M059J (cell line): ENCODE measurements at regions not wholly inside any gene's neighbourhood (a gene's known extent, or its start where the extent isn't known, plus 50 kb on each side); places are given as distances from the start of the nearest gene placed in this dataset.

Experiments used
- DNase-seq: peaks from one replicate; pipeline ENCODE4 v3.0.0-alpha.2; 2012; ENCODE audit warnings: low read depth

- DNase-seq, result no peak
These were observed 1383.7 kb downstream of the C4orf33 start for GRCh38 chr4:130479674-130480073.

DNA sequence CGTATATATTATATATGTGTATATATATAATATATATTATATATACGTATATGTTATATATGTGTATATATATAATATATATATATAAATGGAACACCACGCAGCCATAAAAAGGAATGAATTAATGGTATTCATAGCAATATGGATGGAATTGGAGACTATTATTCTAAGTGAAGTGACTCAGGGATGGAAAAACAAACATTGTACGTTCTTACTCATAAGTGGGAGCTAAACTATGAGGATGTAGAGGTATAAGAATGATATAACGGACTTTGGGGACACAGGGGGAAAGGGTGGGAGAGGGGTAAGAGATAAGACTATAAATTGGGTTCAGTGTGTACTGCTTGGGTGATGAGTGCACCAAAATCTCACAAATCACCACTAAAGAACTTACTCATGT is 1388.9 kb downstream of the C4orf33 start:
- DNase-seq, result no peak

GRCh38 chr4:130485371-130485770 is 1389.4 kb downstream of the C4orf33 start:
- no peak for DNase-seq

DNA sequence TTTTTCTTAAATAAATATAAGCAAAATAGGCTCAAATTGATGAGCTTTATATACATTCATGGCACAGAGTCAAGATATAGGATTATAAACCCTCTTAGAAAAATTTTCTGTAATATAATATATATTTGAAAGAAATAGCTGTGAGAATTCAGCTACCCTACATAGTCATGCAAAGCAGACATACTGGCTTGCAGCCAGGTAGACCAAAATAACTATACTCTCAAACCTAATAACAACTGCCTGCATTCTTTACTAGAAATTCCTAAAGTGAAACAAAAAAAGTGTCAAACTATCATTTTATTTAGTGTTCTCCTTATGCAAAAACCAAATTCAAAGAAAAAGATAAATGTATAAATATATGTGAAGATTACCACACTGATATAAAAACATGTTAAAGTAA is 1390.2 kb downstream of the C4orf33 start:
- DNase-seq, result no peak

DNA sequence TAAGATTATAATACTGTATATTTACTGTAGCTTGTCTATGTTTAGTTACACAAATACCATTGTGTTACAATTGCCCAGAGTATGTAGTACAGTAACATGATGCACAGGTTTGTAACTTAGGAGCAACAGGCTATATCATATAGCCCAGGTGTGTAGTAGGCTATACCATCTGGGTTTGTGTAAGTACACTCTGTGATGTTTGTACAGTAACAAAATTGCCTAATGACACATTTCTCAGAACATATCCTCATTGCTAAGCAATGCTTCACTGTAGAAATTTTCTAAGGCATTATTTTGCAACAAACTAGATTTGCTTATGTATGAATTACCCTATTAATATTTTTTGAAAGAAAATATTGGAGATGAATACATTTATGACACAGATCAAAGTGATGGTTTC is 1390.9 kb downstream of the C4orf33 start:
- no peak for DNase-seq

DNA sequence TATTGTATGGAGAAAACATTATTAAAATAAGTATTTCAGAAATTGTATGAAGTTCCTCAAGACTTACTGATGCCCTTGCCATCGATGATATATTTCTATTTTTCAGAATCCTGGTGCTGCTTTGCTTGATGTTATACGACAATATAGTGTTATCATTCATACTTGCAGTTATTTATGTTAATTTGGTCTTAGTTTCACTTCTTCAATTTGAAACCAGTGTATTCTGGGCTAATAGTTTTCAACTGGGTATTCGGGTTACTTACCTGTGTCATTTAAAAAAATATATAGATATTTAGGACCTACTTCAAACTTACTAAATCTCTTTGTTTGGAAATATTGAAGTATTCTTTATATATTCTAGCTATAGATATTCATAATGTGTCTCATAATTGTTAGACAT is 1414.7 kb downstream of the C4orf33 start:
- no peak for DNase-seq

DNA sequence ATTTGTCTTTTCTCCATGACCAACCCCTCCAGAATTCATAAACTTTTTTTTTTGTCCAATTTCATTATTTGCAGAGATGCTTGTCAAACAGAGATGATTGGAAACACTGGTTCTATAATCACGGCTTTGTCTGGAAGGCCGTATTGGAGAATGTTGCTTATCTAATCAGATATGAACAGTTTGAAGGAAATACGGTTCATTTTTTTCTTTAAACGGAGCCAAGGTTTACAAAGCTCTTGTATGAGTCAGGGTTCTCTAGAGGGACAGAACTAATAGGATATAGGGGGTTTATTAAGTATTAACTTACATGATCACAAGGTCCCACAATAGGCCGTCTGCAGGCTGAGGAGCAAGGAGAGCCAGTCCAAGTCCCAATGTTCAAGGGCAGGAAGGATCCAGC is 1415.8 kb downstream of the C4orf33 start:
- no peak for DNase-seq

DNA sequence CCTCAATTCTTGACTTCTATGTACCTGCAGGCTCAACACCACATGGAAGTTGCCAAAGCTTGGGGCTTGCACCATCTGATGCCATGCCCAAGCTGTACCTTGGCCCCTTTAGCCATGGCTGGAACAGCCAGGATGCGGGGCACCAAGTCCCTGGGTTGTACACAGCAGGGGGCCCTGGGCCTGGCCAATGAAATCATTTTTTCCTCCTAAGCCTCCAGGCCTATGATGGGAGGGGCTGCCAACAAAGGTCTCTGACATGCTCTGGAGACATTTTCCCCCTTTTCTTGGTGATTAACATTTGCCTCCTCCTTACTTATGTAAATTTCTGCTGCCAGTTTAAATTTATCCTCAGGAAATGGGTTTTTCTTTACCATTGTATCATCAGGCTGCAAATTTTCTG is 1428.1 kb downstream of the C4orf33 start:
- DNase-seq, result no peak

DNA sequence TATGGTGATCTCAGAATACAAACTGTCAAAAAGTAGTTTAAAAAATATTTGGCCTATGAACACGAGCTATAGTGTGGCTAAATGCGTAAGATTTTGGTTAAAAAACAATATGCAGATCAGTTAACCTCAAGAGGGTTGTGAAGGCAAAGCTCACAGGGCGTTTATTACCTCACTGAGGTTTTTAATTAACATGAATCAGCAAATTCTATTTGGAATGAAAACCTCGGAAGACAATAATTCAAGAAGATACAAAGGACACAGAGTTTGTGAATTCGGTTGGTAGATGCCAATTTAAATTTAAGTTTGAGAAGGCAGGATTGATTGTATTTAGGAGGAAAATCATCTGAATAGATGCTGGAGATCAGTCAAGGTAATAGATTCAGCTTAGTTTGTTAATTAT is 1434.6 kb downstream of the C4orf33 start:
- no peak for DNase-seq

DNA sequence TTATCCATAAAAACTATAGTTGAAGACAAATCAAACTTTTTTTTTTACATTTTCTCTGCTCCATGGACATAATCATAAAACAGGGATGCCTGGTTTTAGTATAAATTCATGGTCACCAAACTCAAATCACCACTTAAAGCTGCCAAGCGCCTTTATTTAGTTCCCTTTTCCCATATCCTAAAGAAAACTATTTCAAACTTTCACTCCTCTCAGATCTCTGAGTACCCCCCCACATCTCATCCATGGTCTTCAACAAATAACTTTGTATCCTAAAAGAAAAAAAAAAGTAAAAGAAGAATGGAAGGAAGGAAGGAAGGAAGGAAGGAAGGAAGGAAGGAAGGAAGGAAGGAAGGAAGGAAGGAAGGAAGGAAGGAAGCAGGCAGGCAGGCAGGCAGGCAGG is 1438.7 kb downstream of the C4orf33 start:
- no peak for DNase-seq

DNA sequence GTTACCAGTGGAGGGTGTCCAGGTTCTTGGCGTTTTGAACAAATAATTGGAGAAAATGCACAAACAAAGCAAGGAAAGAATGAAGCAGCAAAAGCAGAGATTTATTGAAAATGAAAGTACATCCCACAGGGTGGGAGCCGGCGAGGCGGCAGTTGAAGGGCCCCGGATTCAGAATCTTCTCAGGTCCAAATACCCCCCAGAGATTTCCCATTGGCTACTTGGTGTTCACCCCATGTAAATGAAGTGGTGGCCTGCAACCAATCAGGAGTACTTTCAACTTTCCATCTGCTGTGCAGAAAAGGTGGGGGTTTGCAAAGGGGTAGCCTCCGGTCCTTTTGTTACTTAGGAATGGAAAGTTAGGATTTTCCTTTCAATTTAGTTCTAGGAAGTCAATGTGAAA is 1447.0 kb downstream of the C4orf33 start:
- DNase-seq, result peak; percentile 7

GRCh38 chr4:130545171-130545570 is 1449.2 kb downstream of the C4orf33 start:
- no peak for DNase-seq

DNA sequence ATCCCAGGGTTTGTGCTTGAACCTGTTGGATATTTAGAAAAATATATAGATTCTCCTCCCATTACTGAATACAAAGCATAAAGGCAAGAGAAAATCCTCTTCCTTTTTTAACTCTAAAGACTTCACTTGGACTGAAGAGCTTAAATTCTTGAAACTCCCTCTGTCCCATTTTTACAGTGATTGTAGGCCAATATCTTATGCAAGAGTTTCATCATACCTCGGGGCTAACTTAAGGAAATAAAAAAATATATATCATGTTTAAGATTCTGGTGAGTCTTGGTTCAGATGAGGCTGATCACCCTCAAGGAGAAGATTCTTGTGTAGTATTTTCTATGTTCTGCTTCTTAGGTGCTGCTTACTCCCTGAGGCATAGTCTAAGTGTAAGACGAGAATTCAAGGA is 1449.6 kb downstream of the C4orf33 start:
- no peak for DNase-seq

DNA sequence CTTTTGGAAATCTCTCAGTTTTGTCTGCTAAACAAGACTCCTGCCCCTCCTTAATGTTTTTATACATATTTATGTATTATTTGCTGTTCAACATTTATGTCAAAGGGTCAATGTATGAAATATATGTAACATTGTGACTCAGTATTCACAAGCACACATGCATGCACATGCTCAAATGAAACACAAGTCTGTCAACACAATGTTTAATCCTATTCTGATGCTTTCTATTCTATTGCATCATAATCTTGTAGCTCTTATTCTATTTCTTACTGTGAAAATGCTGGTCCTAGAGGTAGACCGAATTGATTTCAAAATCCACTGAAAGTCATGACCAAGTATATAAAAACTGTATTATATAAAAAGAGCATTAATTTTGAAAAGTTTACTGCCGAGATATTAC is 1463.3 kb downstream of the C4orf33 start:
- no peak for DNase-seq

GRCh38 chr4:130563185-130563888 is 1467.4 kb downstream of the C4orf33 start:
- DNase-seq, result peak; percentile 35

DNA sequence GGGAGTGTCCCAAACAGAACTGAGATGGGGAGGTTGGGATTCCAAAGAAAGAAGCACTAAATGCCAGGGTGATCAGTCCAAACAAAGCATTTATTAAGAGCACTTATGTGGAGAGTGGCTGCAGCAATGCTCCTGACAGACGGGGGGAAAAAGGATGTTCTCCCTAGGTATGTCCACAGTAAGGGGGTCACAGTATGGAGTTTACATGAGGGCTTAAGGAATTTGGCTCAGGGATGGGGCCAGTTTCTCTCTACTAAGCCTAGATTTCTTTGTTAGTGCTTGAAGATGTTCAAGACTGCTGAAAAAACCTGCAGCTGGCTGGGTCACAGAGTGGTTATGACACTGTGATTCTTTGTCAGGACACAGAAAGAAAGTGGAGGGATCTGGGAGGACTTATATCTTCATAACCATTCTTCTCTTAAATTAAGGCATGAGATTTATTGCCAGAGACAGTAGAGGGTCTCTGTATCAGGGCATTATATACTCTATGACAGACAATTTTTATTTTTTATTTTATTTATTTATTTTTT is 1468.0 kb downstream of the C4orf33 start:
- DNase-seq, result no peak

GRCh38 chr4:130568746-130569145 is 1472.8 kb downstream of the C4orf33 start:
- no peak for DNase-seq

DNA sequence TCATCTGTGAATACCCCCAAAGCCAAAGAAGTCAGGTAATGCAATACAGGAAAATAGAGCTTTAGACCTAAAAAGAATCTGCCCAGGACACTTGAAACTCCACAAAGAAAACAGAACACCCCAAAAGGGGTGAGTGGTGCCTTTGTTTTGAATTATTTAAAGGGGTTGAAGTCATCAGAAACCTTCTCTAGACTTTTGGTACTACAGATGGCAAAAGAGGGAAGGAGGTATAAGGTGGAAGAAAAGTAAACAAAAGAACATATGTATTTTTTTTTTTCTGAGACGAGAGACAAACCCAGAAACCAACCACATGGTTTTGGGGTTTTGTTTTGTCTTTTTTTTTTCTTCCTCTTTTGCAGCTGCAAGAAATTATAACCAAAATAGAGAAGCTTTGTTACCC is 1477.8 kb downstream of the C4orf33 start:
- DNase-seq, result no peak

DNA sequence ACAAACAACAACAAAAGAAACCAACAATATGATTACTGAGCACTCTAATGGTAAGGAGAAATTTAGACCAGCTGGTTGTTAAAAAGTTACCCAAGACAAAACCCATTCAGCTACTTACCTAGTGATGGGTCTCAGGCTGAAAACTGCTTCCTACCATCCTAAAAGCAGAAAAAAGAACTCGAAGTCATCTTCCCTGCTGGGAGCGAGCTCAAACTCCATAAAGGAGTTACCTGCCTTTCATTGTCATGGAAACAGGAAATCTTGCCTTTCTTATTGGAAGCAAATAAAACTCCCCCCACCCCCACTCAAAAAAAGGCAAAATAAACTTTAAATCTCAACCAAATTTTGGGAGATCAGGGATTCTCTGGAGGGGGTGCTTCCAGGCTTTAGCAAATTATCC is 1478.3 kb downstream of the C4orf33 start:
- no peak for DNase-seq

GRCh38 chr4:130576218-130576617 is 1480.3 kb downstream of the C4orf33 start:
- no peak for DNase-seq

DNA sequence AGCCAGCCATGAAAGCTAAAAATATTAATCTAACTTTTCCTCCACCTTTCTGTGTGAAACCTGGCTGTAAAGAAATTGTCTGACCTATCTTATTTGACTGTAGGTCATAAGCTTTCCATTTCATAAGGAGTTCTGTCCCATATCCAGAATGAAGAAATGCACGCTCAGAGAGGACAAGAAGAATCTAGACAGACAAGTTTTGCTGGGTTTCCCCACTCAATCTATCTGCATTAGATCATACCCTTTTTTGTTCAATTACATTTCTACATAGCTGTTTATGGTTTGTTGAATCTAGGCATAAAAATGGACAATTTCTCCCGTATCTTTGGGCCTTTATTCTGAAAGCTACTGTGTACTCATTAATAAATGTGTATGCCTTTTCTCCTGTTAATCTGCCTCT is 1495.1 kb downstream of the C4orf33 start:
- DNase-seq, result no peak

DNA sequence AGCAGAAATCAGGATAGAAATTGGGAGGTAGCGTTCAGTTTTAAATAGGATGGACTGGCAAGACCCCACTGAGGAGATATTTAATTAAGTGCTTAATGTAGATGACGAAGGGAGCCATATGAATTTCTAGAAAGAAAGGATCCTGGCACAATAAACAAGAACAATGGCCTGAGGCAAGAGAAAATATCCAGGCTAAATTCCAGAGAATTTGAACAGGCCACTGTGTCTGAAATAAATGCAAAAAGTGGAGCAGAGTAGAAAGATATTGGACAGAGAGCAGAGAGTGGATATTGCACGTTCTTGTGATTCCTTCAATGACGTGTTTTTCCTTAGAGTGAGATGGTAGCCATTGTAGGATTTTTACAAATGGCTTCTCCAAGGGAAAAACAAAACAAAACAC is 1504.8 kb downstream of the C4orf33 start:
- no peak for DNase-seq

DNA sequence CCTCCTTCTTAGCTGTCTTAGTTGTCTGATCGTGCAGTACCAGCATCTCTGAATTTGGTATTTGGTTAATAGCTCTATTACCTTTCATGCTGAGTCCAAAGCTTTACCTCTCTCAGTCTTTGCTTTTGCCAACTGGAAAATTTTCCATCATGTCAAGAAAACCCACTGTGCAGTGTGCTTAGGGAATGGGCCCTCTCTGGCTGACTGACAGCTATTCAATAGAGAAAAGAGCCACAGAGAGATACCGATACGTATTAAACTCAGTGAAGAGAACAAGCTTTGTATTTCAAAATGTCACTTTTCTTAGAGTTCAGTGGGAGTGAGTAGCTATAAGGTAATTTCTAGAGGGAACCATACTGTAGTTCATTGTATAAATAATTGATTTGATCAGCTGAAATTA is 1507.1 kb downstream of the C4orf33 start:
- DNase-seq, result no peak

DNA sequence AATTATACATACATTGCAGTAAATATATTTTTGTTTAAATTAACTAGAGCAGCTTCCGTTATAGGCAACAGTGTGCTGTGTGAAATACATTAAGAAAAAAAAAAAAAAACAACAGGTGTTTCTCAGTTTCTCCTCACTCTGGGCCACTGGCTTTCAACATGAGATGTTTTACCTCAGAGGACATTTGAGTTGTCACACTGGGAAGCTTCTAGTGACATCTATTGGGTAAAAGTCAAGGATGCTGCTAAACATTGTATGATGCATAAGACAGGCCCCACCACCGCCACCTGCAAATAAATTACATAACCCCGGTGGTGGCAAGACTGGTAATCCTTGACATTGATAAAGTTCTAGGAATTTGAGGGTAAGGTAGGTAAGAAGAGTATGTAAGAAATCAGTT is 1512.2 kb downstream of the C4orf33 start:
- no peak for DNase-seq
